HCT116 (cell line): ENCODE measurements at regions not wholly inside any gene's neighbourhood (a gene's known extent, or its start where the extent isn't known, plus 50 kb on each side); places are given as distances from the start of the nearest gene placed in this dataset.

Source experiments
- ATAC-seq: fragments of 200-7000 bp; cut with Tn5 transposase; 2 replicates; pipeline ENCODE4 v1.9.1; 2020; ENCODE audit warnings: mild to moderate bottlenecking, moderate library complexity
- BruUV-seq: library from RNA; stranded (reverse); fragments of 400-500 nt; replicated peaks from 2 replicates; lab custom pipeline; 2021; lab: Mats Ljungman, UMichigan
- CTCF ChIA-PET: fragments of 300-600 bp; sonication (Branson Sonifier 250); formaldehyde crosslinking; loops from one replicate; lab custom pipeline; 2021; ENCODE audit warnings: antibody characterized with exemption; lab: Charles Lee
- POLR2A ChIA-PET: fragments of 300-600, 350-600 bp; sonication (Branson Sonifier 250); formaldehyde crosslinking; loops from one replicate; lab custom pipeline; 2021; ENCODE audit warnings: antibody characterized with exemption; lab: Charles Lee
- RAD21 ChIA-PET, 2 experiments: fragments of 300-600 bp; sonication (Branson Sonifier 250); formaldehyde crosslinking; loops; one replicate each; lab custom pipeline; 2023; ENCODE audit warnings: low total read pairs in 2 of 2; ENCODE audit not compliant: uncharacterized antibody in 2 of 2, unreplicated experiment in 2 of 2, low non-redundant PET in 1 of 2; lab: Charles Lee
- DNase-seq: peaks from one replicate; pipeline ENCODE4 v3.0.0-alpha.2; 2010; ENCODE audit warnings: low read depth, low spot score
- H2AFZ ChIP-seq: fragments of 200-600 bp; shearing (Covaris generic), sonication (generic); 2 replicates; pipeline ENCODE4 v1.6.1; 2017; ENCODE audit warnings: low read depth, mixed run types, mixed read lengths, antibody characterized with exemption, low read length; ENCODE audit not compliant: poor library complexity, severe bottlenecking
- H3K27ac ChIP-seq: 2 replicates; pipeline ENCODE4 v1.5.1; 2012; ENCODE audit warnings: low read depth, low read length
- H3K27me3 ChIP-seq: fragments of 200-600 bp; sonication (generic); 2 replicates; pipeline ENCODE4 v1.6.1; 2016; ENCODE audit warnings: mixed run types, low read length, mixed read lengths; ENCODE audit not compliant: insufficient read depth
- H3K36me3 ChIP-seq, 2 experiments: fragments of 200-500 bp in 1 of 2; fragments of 200-600 bp in 1 of 2; sonication (Bioruptor generic) in 1 of 2; sonication (generic) in 1 of 2; 2 replicates each; pipeline versions ENCODE4 v1.5.1 to v1.6.1; 2014 to 2016; ENCODE audit warnings: low read length in 2 of 2, inconsistent platforms in 1 of 2, mixed read lengths in 1 of 2, mixed run types in 1 of 2; ENCODE audit not compliant: insufficient read depth in 2 of 2, control insufficient read depth in 1 of 2
- H3K4me1 ChIP-seq, 2 experiments: fragments of 200-600 bp in 1 of 2; sonication (generic) in 1 of 2; 2 replicates each; pipeline versions ENCODE4 v1.5.1 to v1.6.1; 2012 to 2017; ENCODE audit warnings: low read length in 2 of 2, inconsistent platforms in 1 of 2, mild to moderate bottlenecking in 1 of 2, mixed read lengths in 1 of 2, mixed run types in 1 of 2, moderate library complexity in 1 of 2; ENCODE audit not compliant: insufficient read depth in 2 of 2, control insufficient read depth in 1 of 2
- H3K4me2 ChIP-seq: fragments of 200-600 bp; sonication (generic); 2 replicates; pipeline ENCODE4 v1.6.1; 2017; ENCODE audit warnings: mixed run types, low read length, mixed read lengths
- H3K4me3 ChIP-seq, 2 experiments: fragments of 200-600 bp in 1 of 2; sonication (generic) in 1 of 2; replicated peaks in 1 of 2; 2 replicates each; pipeline ENCODE4 v1.5.1; 2011 to 2016; ENCODE audit warnings: low read length in 2 of 2, control low read depth in 1 of 2, low read depth in 1 of 2, mild to moderate bottlenecking in 1 of 2, mixed read lengths in 1 of 2, mixed run types in 1 of 2
- H3K79me2 ChIP-seq: fragments of 200-600 bp; sonication (generic); 2 replicates; pipeline ENCODE4 v1.6.1; 2017; ENCODE audit warnings: mild to moderate bottlenecking, mixed run types, low read length, moderate library complexity, mixed read lengths; ENCODE audit not compliant: insufficient read depth
- H3K9ac ChIP-seq: fragments of 200-600 bp; sonication (generic); 2 replicates; pipeline ENCODE4 v1.6.1; 2016; ENCODE audit warnings: low read length, mixed read lengths
- H3K9me2 ChIP-seq: fragments of 200-600 bp; sonication (generic), shearing (Covaris generic); 2 replicates; pipeline ENCODE4 v1.6.1; 2017; ENCODE audit warnings: mixed run types, mild to moderate bottlenecking, moderate library complexity; ENCODE audit not compliant: insufficient read depth
- H3K9me3 ChIP-seq, 2 experiments: fragments of 200-500 bp in 1 of 2; fragments of 200-600 bp in 1 of 2; sonication (Bioruptor generic) in 1 of 2; sonication (generic) in 1 of 2; 2 replicates each; pipeline ENCODE4 v1.6.1; 2014 to 2017; ENCODE audit warnings: low read length in 2 of 2, mixed read lengths in 2 of 2, inconsistent platforms in 1 of 2, low read depth in 1 of 2, mild to moderate bottlenecking in 1 of 2, mixed run types in 1 of 2, moderate library complexity in 1 of 2; ENCODE audit not compliant: control insufficient read depth in 1 of 2, insufficient read depth in 1 of 2
- H4K20me1 ChIP-seq: fragments of 200-600 bp; sonication (generic), shearing (Covaris generic); 2 replicates; pipeline ENCODE4 v1.6.1; 2017; ENCODE audit warnings: mixed run types, mild to moderate bottlenecking, moderate library complexity; ENCODE audit not compliant: insufficient read depth
- ATF3 ChIP-seq: IDR thresholded peaks from 2 replicates; pipeline ENCODE4 v1.6.1; 2012
- CBX3 ChIP-seq: IDR thresholded peaks from 2 replicates; pipeline ENCODE4 v1.6.1; 2012; ENCODE audit warnings: low read depth
- CEBPB ChIP-seq: IDR thresholded peaks from 2 replicates; pipeline ENCODE4 v1.6.1; 2012; ENCODE audit warnings: low read depth
- EGR1 ChIP-seq: IDR thresholded peaks from 2 replicates; pipeline ENCODE4 v1.6.1; 2012; ENCODE audit warnings: low read depth
- ELF1 ChIP-seq: IDR thresholded peaks from 2 replicates; pipeline ENCODE4 v1.6.1; 2012; ENCODE audit warnings: low read depth, borderline replicate concordance
- EZH2 ChIP-seq: fragments of 200-600 bp; sonication (generic); IDR thresholded peaks from 2 replicates; pipeline ENCODE4 v1.6.1; 2017; ENCODE audit warnings: antibody characterized with exemption, mixed run types
- EZH2phosphoT487 ChIP-seq: fragments of 200-600 bp; IDR thresholded peaks from 2 replicates; pipeline ENCODE4 v1.6.1; 2018; ENCODE audit warnings: antibody characterized with exemption, borderline replicate concordance
- FOSL1 ChIP-seq: IDR thresholded peaks from 2 replicates; pipeline ENCODE4 v1.6.1; 2012; ENCODE audit warnings: low read depth
- JUND ChIP-seq: IDR thresholded peaks from 2 replicates; pipeline ENCODE4 v1.6.1; 2012
- MAX ChIP-seq: IDR thresholded peaks from 2 replicates; pipeline ENCODE4 v1.6.1; 2012
- POLR2A ChIP-seq: IDR thresholded peaks from 2 replicates; pipeline ENCODE4 v1.7.0; 2011; ENCODE audit warnings: borderline replicate concordance; ENCODE audit not compliant: insufficient read depth, insufficient read length; ENCODE audit errors: extremely low read depth
- RAD21 ChIP-seq: IDR thresholded peaks from 2 replicates; pipeline ENCODE4 v1.6.1; 2012; ENCODE audit warnings: low read depth, mild to moderate bottlenecking
- REST ChIP-seq: IDR thresholded peaks from 2 replicates; pipeline ENCODE4 v1.6.1; 2012; ENCODE audit warnings: low read depth
- SIN3A ChIP-seq: IDR thresholded peaks from 2 replicates; pipeline ENCODE4 v1.6.1; 2012; ENCODE audit warnings: low read depth
- SP1 ChIP-seq: IDR thresholded peaks from 2 replicates; pipeline ENCODE4 v1.6.1; 2012; ENCODE audit warnings: low read depth
- TCF7L2 ChIP-seq: IDR thresholded peaks from 2 replicates; pipeline ENCODE4 v1.7.0; 2011; ENCODE audit warnings: borderline replicate concordance, inconsistent platforms; ENCODE audit not compliant: insufficient read depth, insufficient read length; ENCODE audit errors: extremely low read depth
- YY1 ChIP-seq: IDR thresholded peaks from 2 replicates; pipeline ENCODE4 v1.6.1; 2011; ENCODE audit warnings: low read length, low read depth, moderate library complexity, mild to moderate bottlenecking; ENCODE audit not compliant: insufficient replicate concordance; ENCODE audit errors: extremely low read depth
- ZBTB33 ChIP-seq: IDR thresholded peaks from 2 replicates; pipeline ENCODE4 v1.6.1; 2011; ENCODE audit warnings: mild to moderate bottlenecking, low read length, moderate library complexity; ENCODE audit not compliant: insufficient replicate concordance; ENCODE audit errors: extremely low read depth
- ZFX ChIP-seq: fragments of 450-650 bp; IDR thresholded peaks from 2 replicates; pipeline ENCODE4 v1.6.1; 2017
- ZNF274 ChIP-seq: fragments of 200-500 bp; sonication (Bioruptor generic); IDR thresholded peaks from 2 replicates; pipeline ENCODE4 v1.6.1; 2014; ENCODE audit warnings: mild to moderate bottlenecking, low read depth, low read length, inconsistent platforms
- intact Hi-C: fragments of 100-400 bp; cut with micrococcal nuclease; formaldehyde crosslinking; loops from 2 replicates; pipeline ENCODE4 v1.10.0; 2022

GRCh38 chr17:45643591-45643990, 140.5 kb upstream of the CRHR1 start:
- ChIA-PET POLR2A (no interaction called here), CTCF (interaction anchor here (5.3 kb wide), 1 partner anchor 191 kb away, joined by 163 read pairs; no protein-coding TSS in a partner anchor), RAD21 (no interaction called here)
- no peak for DNase-seq
- H3K4me3 ChIP-seq: no peak overlapping the region
- H3K27me3 ChIP-seq: no peaks in the 10 kb centered on the region
- no peak for ATAC-seq
- intact Hi-C loops: no loop called here
- H3K4me1 ChIP-seq: no peaks in the 10 kb centered on the region
- no peak overlapping the region for H3K27ac ChIP-seq
- no peaks in the 10 kb centered on the region for H3K9me2 ChIP-seq
- peaks cover 4% of the 10 kb centered on the region in 2 experiments; a peak in 2 of 4 replicates for H3K36me3 ChIP-seq
- H3K79me2 ChIP-seq: no peaks in the 10 kb centered on the region
- no TSS peak for BruUV-seq
- H4K20me1 ChIP-seq: no peaks in the 10 kb centered on the region
- H3K4me2 ChIP-seq: no peak overlapping the region
- H3K9me3 ChIP-seq: no peaks in the 10 kb centered on the region
- TF ChIP-seq SIN3A (no peak), YY1 (no peak), EZH2 (no peak), CBX3 (no peak), EZH2phosphoT487 (no peak), REST (no peak), ELF1 (no peak), CEBPB (no peak), MAX (no peak), TCF7L2 (no peak), ATF3 (no peak), EGR1 (no peak), RAD21 (no peak), ZNF274 (no peak), POLR2A (no peak), ZBTB33 (no peak), SP1 (no peak), ZFX (no peak), FOSL1 (no peak), JUND (no peak)
- no peak overlapping the region for H3K9ac ChIP-seq
- H2AFZ ChIP-seq: no peak overlapping the region
